SK-N-SH treated with all-trans-retinoic acid at 6 μM for 48 hours (cell line): ENCODE measurements at regions not wholly inside any gene's neighbourhood (a gene's known extent, or its start where the extent isn't known, plus 50 kb on each side); places are given as distances from the start of the nearest gene placed in this dataset.

Experiments used
- ATAC-seq: fragments of 200-7000 bp; cut with Tn5 transposase; 3 replicates; pipeline ENCODE4 v1.9.1; 2020; ENCODE audit warnings: mild to moderate bottlenecking, moderate library complexity
- ARNTL ChIP-seq: fragments of 450-650 bp; formaldehyde crosslinking; IDR thresholded peaks from 2 replicates; pipeline ENCODE4 v1.5.0; 2020; ENCODE audit warnings: low read depth, mild to moderate bottlenecking, moderate library complexity, borderline replicate concordance
- BACH2 ChIP-seq: fragments of 250-450 bp; sonication (Bioruptor Pico); IDR thresholded peaks from 2 replicates; pipeline ENCODE4 v1.9.0; 2021; ENCODE audit warnings: mild to moderate bottlenecking, borderline replicate concordance
- CSDC2 ChIP-seq: fragments of 250-450 bp; sonication (Bioruptor Pico); IDR thresholded peaks from 2 replicates; pipeline ENCODE4 v1.5.0; 2020; ENCODE audit warnings: mild to moderate bottlenecking, moderate library complexity
- ESRRG ChIP-seq: fragments of 250-450 bp; sonication (Bioruptor Pico); IDR thresholded peaks from 2 replicates; pipeline ENCODE4 v1.6.1; 2021; ENCODE audit warnings: mild to moderate bottlenecking
- GLIS3 ChIP-seq: fragments of 250-450 bp; sonication (Bioruptor Pico); IDR thresholded peaks from 2 replicates; pipeline ENCODE4 v1.5.0; 2020; ENCODE audit warnings: mild to moderate bottlenecking, moderate library complexity
- ISL1 ChIP-seq: fragments of 250-450 bp; sonication (Bioruptor Pico); IDR thresholded peaks from 2 replicates; pipeline ENCODE4 v2.1.2; 2022; ENCODE audit warnings: mild to moderate bottlenecking, moderate library complexity
- OSR1 ChIP-seq: fragments of 250-450 bp; sonication (Bioruptor Pico); IDR thresholded peaks from 2 replicates; pipeline ENCODE4 v1.8.0; 2022; ENCODE audit warnings: moderate library complexity, mild to moderate bottlenecking, inconsistent platforms
- PPARA ChIP-seq: fragments of 250-450 bp; sonication (Bioruptor Pico); IDR thresholded peaks from 2 replicates; pipeline ENCODE4 v1.5.0; 2020; ENCODE audit warnings: mild to moderate bottlenecking, borderline replicate concordance
- SNAI2 ChIP-seq: fragments of 250-450 bp; sonication (Bioruptor Pico); IDR thresholded peaks from 2 replicates; pipeline ENCODE4 v1.5.0; 2020; ENCODE audit warnings: mild to moderate bottlenecking, moderate library complexity
- TCF4 ChIP-seq: fragments of 250-450 bp; sonication (Bioruptor Pico); IDR thresholded peaks from 2 replicates; pipeline ENCODE4 v1.8.0; 2021; ENCODE audit warnings: mild to moderate bottlenecking, moderate library complexity, borderline replicate concordance
- TOX ChIP-seq: fragments of 250-450 bp; sonication (Bioruptor Pico); IDR thresholded peaks from 2 replicates; pipeline ENCODE4 v1.8.0; 2021; ENCODE audit warnings: mild to moderate bottlenecking, moderate library complexity, borderline replicate concordance
- ZC3H10 ChIP-seq: fragments of 250-450 bp; sonication (Bioruptor Pico); IDR thresholded peaks from 2 replicates; pipeline ENCODE4 v1.5.1; 2021; ENCODE audit warnings: mild to moderate bottlenecking, moderate library complexity
- ZFP3 ChIP-seq: fragments of 250-450 bp; sonication (Bioruptor Pico); IDR thresholded peaks from 2 replicates; pipeline ENCODE4 v1.5.0; 2020; ENCODE audit warnings: mild to moderate bottlenecking, moderate library complexity
- ZFP30 ChIP-seq: fragments of 450-650 bp; formaldehyde crosslinking; IDR thresholded peaks from 2 replicates; pipeline ENCODE4 v1.5.0; 2022; ENCODE audit warnings: mild to moderate bottlenecking, moderate library complexity
- ZNF565 ChIP-seq: fragments of 450-650 bp; formaldehyde crosslinking; conservative IDR thresholded peaks from 2 replicates; pipeline ENCODE4 v1.5.0; 2020; ENCODE audit warnings: low read depth, mild to moderate bottlenecking, moderate library complexity
- ZNF70 ChIP-seq: fragments of 450-650 bp; formaldehyde crosslinking; IDR thresholded peaks from 2 replicates; pipeline ENCODE4 v1.5.0; 2020; ENCODE audit warnings: mild to moderate bottlenecking, moderate library complexity
- ZNF8 ChIP-seq: fragments of 450-650 bp; formaldehyde crosslinking; IDR thresholded peaks from 2 replicates; pipeline ENCODE4 v1.5.0; 2020; ENCODE audit warnings: mild to moderate bottlenecking, moderate library complexity
- TF ChIP-seq, protein P1 (sequence below): fragments of 250-450 bp; sonication (Bioruptor Pico); IDR thresholded peaks from 2 replicates; pipeline ENCODE4 v1.8.0; 2020; ENCODE audit warnings: mild to moderate bottlenecking, moderate library complexity, borderline replicate concordance
- TF ChIP-seq, protein P2 (sequence below): fragments of 250-450 bp; sonication (Bioruptor Pico); IDR thresholded peaks from 2 replicates; pipeline ENCODE4 v1.5.0; 2020; ENCODE audit warnings: mild to moderate bottlenecking, moderate library complexity
- TF ChIP-seq, protein P3 (sequence below): fragments of 250-450 bp; sonication (Bioruptor Pico); IDR thresholded peaks from 2 replicates; pipeline ENCODE4 v1.5.1; 2021; ENCODE audit warnings: mild to moderate bottlenecking, moderate library complexity

DNA sequence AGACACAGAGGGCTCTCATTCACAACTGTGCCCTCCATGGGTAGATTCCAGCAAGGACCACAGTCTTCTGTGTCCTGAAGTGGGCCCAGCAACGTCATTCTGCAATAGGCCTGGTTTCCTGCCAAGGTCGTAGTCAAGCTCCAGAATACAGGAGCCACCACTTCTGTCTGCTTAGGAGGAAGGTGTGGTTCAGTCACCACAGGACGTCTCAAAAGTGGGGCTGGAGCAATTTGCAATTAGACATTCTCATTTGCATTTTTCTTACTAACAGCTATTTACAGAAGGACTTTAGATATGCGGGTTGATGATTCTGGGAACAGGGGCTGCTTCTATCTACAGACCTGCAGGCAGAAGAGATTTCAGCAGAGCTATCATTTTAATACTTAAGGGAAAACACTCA is 58.7 kb upstream of the MYRIP start (continued):
- TF ChIP-seq, protein P1, sequence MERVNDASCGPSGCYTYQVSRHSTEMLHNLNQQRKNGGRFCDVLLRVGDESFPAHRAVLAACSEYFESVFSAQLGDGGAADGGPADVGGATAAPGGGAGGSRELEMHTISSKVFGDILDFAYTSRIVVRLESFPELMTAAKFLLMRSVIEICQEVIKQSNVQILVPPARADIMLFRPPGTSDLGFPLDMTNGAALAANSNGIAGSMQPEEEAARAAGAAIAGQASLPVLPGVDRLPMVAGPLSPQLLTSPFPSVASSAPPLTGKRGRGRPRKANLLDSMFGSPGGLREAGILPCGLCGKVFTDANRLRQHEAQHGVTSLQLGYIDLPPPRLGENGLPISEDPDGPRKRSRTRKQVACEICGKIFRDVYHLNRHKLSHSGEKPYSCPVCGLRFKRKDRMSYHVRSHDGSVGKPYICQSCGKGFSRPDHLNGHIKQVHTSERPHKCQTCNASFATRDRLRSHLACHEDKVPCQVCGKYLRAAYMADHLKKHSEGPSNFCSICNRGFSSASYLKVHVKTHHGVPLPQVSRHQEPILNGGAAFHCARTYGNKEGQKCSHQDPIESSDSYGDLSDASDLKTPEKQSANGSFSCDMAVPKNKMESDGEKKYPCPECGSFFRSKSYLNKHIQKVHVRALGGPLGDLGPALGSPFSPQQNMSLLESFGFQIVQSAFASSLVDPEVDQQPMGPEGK (CRISPR knock-in tag): no peak

DNA sequence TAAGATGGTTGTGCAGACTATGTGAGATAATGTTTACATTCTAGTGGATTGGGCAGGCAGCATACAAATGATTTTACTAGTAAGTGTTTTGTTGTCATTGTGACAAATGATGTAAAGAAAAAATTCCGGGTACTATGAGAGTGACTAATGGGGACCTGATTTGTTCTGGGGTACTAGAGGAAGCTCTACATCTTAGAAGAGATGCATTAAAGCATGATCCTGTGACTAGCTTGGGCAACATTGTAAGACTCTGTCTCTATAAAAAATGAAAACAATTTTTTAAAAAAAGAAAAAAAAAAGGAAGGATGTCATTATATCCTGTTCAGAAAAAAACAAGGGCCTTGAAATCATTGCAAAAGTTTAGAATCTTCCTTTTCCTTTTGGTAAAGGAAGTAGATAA is 58.1 kb upstream of the MYRIP start:
- TF ChIP-seq, protein P2, sequence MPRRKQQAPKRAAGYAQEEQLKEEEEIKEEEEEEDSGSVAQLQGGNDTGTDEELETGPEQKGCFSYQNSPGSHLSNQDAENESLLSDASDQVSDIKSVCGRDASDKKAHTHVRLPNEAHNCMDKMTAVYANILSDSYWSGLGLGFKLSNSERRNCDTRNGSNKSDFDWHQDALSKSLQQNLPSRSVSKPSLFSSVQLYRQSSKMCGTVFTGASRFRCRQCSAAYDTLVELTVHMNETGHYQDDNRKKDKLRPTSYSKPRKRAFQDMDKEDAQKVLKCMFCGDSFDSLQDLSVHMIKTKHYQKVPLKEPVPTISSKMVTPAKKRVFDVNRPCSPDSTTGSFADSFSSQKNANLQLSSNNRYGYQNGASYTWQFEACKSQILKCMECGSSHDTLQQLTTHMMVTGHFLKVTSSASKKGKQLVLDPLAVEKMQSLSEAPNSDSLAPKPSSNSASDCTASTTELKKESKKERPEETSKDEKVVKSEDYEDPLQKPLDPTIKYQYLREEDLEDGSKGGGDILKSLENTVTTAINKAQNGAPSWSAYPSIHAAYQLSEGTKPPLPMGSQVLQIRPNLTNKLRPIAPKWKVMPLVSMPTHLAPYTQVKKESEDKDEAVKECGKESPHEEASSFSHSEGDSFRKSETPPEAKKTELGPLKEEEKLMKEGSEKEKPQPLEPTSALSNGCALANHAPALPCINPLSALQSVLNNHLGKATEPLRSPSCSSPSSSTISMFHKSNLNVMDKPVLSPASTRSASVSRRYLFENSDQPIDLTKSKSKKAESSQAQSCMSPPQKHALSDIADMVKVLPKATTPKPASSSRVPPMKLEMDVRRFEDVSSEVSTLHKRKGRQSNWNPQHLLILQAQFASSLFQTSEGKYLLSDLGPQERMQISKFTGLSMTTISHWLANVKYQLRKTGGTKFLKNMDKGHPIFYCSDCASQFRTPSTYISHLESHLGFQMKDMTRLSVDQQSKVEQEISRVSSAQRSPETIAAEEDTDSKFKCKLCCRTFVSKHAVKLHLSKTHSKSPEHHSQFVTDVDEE (CRISPR knock-in tag): no peak
- TF ChIP-seq PPARA (no peak), ZNF70 (CRISPR knock-in tag) (no peak), ZNF8 (CRISPR knock-in tag) (no peak), ISL1 (no peak), ARNTL (CRISPR knock-in tag) (no peak), OSR1 (no peak), SNAI2 (no peak), ZC3H10 (CRISPR knock-in tag) (no peak), ZNF565 (CRISPR knock-in tag) (no peak), CSDC2 (no peak), GLIS3 (CRISPR knock-in tag) (no peak), TCF4 (CRISPR knock-in tag) (no peak), ESRRG (CRISPR knock-in tag) (no peak)
- ATAC-seq: no peak

DNA sequence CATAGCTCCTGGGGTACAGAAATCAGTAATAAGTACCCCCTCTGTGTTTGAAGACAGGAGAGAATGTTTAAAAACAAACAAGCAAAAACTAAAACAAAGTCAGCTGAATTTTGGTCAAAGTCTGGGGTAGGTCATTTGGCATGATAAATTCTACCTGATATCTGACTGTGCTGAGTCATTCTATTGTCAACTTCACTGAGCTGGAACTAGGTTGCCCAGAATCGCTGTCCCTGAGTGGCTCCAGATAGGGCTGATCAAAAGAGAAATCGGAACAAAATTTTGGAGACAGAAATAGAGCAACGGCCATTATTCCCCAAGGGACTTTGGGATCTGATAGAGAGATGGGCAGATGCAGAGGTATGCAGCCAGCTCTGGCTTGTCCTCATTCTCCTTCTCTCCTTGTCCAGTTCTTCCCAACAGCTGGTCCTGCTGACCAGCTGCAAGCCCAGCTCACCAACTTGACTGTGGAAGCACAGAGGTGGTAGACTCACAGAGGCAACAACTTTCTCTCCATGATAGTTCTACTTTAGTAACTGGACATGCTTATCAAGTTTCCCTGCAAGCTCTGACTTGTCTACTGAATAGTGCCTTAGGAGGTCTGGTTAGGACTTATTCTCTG is 57.3 kb upstream of the MYRIP start:
- TF ChIP-seq OSR1 (no peak), GLIS3 (CRISPR knock-in tag) (no peak), BACH2 (CRISPR knock-in tag) (no peak), CSDC2 (no peak), ZNF565 (CRISPR knock-in tag) (no peak), ZC3H10 (CRISPR knock-in tag) (no peak), TCF4 (CRISPR knock-in tag) (no peak), ARNTL (CRISPR knock-in tag) (no peak), ZNF8 (CRISPR knock-in tag) (no peak), ZFP30 (CRISPR knock-in tag) (no peak)
- TF ChIP-seq, protein P3, sequence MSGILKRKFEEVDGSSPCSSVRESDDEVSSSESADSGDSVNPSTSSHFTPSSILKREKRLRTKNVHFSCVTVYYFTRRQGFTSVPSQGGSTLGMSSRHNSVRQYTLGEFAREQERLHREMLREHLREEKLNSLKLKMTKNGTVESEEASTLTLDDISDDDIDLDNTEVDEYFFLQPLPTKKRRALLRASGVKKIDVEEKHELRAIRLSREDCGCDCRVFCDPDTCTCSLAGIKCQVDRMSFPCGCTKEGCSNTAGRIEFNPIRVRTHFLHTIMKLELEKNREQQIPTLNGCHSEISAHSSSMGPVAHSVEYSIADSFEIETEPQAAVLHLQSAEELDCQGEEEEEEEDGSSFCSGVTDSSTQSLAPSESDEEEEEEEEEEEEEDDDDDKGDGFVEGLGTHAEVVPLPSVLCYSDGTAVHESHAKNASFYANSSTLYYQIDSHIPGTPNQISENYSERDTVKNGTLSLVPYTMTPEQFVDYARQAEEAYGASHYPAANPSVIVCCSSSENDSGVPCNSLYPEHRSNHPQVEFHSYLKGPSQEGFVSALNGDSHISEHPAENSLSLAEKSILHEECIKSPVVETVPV (CRISPR knock-in tag): no peak
- TF ChIP-seq, protein P1 (CRISPR knock-in tag): no peak
- ATAC-seq: peak; percentile 27; the same call in 2 of the 3 replicates

DNA sequence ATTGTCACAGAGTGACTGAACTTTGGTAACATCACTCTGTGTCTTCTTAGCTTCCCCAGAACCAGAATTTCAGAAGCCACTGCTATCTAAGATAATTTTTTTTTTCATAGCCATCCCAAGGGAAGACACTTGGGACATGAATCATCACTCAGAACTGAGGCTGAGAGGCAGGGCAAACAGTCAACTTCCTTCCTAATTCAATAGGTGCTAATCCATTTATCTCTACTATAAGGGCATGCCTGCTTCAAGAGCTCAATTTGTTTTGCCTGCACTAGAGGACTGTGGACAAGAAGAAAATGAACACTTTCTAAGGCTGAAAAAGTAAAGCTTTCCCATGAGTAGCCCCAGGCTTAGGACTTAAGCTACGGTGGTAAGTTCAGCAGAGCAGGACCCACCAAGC is 56.7 kb upstream of the MYRIP start:
- TF ChIP-seq ISL1: peak; percentile 56; the same call in 1 of the 2 replicates
- TF ChIP-seq SNAI2: peak; percentile 50; the same call in 1 of the 2 replicates
- no peak for TF ChIP-seq TOX (CRISPR knock-in tag)
- peak; percentile 63; the same call in 1 of the 2 replicates for TF ChIP-seq ZFP3 (CRISPR knock-in tag)
- 0 out of 2 replicates have a peak, but pooled peaks have one; percentile 17 for TF ChIP-seq CSDC2
- peak; percentile 90 for ATAC-seq
